ENCODE measurements at regions not wholly inside any gene's neighbourhood (a gene's known extent, or its start where the extent isn't known, plus 50 kb on each side); places are given as distances from the start of the nearest gene placed in this dataset.

DNA sequence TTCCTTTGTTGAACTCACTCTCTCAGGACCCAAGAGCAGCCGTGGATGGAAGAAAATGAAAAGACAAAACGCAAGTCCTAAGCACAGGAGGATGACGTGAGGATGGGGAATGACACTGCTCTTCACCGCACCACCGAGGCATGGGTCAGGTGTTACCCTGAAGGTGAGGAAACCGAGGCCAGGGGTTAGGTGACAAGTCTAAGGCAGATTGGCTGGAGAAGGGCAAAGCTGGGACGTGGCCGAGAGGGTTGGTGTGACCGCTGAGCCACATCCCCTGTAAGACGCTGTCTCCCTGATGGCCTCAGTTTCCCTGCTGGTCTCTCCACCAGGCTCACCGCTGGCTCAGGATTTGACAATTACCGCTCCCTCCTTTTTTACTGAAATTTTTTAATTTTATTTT lies 284.4 kb downstream of the CTTN start:
- no peak for DNase-seq (ENCODE audit: low read depth)
- TF ChIP-seq, protein P1, sequence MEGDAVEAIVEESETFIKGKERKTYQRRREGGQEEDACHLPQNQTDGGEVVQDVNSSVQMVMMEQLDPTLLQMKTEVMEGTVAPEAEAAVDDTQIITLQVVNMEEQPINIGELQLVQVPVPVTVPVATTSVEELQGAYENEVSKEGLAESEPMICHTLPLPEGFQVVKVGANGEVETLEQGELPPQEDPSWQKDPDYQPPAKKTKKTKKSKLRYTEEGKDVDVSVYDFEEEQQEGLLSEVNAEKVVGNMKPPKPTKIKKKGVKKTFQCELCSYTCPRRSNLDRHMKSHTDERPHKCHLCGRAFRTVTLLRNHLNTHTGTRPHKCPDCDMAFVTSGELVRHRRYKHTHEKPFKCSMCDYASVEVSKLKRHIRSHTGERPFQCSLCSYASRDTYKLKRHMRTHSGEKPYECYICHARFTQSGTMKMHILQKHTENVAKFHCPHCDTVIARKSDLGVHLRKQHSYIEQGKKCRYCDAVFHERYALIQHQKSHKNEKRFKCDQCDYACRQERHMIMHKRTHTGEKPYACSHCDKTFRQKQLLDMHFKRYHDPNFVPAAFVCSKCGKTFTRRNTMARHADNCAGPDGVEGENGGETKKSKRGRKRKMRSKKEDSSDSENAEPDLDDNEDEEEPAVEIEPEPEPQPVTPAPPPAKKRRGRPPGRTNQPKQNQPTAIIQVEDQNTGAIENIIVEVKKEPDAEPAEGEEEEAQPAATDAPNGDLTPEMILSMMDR (IDR thresholded peaks at IDR 0.05; ENCODE audit: insufficient read depth, low read depth, low read length, missing control alignments), result no peak
- no peak overlapping the region for H3K4me3 ChIP-seq (ENCODE audit: low read depth, low read length)

DNA sequence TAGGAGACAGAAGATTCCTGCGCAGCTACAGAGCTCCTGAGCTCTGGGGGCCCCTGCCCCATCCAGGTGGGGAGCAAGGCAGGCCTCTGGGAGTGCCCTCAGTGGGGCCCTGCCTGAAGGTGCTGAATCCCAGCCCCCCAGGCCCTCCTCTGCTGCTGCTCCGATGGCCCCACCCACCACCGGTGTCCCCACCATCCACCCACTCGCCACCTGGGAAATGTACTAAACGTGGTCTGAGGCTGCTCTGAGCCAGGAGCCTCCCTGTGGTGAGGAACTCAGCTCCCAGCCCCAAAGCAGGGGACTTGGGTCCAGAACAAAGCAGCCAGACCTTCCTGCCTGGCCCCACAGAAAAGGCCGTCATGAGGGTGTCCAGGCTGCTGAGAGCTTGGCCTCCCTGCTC lies 289.4 kb downstream of the CTTN start:
- no peak for DNase-seq (ENCODE audit: low read depth)
- TF ChIP-seq, protein P1 (IDR thresholded peaks at IDR 0.05; ENCODE audit: insufficient read depth, low read depth, low read length, missing control alignments), result no peak
- H3K4me3 ChIP-seq (ENCODE audit: low read depth, low read length), result no peak overlapping the region

DNA sequence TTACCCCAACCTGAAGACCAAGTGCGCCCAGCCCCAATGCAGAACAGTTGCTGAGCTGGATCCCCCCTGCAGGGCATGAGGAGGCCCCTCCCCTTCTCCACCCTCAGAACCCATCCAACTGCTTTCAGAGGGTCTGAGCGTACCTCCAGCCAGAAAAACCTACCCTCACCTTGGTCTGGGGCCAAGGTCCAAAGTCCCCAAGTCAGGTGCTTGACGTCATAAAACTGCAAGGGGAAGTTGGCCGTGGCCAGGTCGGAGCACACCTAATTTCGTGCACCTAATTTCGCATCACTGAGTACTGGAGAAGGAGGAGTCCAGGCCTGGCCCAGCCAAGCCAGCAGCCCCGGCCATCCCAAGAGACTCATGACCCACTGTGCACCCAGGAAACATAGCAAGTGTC lies 289.8 kb downstream of the CTTN start:
- no peak for DNase-seq (ENCODE audit: low read depth)
- no peak overlapping the region for H3K4me3 ChIP-seq (ENCODE audit: low read depth, low read length)
- TF ChIP-seq, protein P1 (IDR thresholded peaks at IDR 0.05; ENCODE audit: insufficient read depth, low read depth, low read length, missing control alignments), result no peak

DNA sequence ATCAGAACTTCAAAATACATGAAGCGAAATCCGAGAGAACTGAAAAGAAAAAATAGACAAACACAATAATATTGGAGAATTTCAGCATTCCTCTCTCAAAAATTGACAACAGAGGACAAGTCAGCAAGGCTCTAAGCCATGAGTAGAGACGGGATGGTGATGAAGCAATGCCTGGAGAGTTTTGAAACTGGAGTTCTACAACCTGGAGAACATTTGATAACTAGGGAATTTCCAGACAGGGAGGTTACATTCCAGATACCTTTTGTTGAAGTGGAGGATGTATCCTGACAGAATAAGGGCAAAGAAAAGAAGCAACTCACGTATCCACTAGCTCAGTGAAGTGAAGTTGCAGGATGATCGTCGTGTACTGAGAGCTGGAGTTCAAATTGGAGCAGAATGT lies 291.4 kb downstream of the CTTN start:
- H3K4me3 ChIP-seq (ENCODE audit: low read depth, low read length), result no peak overlapping the region
- TF ChIP-seq, protein P1 (IDR thresholded peaks at IDR 0.05; ENCODE audit: insufficient read depth, low read depth, low read length, missing control alignments), result no peak
- DNase-seq (ENCODE audit: low read depth), result no peak

DNA sequence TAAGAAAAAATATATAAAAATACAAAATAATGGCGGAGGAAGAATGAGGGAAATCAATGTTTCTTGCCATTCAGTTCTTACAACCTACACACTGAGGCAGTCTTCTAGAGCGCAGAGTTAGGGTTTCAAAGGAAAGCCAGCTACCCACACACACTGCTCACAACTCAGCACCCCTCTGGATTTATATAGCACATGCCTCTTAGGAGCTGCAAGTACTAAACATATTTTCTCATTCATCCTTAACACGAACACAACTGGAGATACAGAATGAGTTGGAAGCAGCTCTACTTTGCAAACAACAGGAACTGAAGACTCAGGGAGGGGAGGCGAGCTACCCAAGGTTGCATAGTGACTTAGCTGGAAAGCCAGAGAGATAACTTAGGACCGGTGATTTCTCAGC lies 293.8 kb downstream of the CTTN start:
- TF ChIP-seq, protein P1 (IDR thresholded peaks at IDR 0.05; ENCODE audit: insufficient read depth, low read depth, low read length, missing control alignments), result no peak
- no peak overlapping the region for H3K4me3 ChIP-seq (ENCODE audit: low read depth, low read length)
- no peak for DNase-seq (ENCODE audit: low read depth)

DNA sequence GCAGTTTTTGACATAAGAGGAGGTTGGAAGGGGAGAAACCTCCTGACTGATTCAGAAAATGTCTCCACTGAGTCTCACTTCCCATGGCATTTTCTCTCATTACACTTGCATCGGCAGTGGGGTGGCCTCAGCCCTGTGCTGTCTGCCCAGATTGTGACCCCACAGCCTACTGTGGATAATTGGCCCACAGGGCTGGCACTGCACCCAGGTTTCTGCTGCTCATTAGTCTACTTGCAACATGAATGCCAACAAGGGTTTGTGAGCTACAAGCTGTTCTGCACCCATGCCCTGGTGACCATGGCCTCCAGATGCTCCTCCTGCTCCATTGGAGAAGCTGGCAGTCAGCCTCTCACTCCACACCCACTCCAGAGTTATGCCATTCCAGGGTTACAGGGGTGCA lies 296.0 kb downstream of the CTTN start:
- no peak for DNase-seq (ENCODE audit: low read depth)
- TF ChIP-seq, protein P1 (IDR thresholded peaks at IDR 0.05; ENCODE audit: insufficient read depth, low read depth, low read length, missing control alignments), result no peak
- no peak overlapping the region for H3K4me3 ChIP-seq (ENCODE audit: low read depth, low read length)

DNA sequence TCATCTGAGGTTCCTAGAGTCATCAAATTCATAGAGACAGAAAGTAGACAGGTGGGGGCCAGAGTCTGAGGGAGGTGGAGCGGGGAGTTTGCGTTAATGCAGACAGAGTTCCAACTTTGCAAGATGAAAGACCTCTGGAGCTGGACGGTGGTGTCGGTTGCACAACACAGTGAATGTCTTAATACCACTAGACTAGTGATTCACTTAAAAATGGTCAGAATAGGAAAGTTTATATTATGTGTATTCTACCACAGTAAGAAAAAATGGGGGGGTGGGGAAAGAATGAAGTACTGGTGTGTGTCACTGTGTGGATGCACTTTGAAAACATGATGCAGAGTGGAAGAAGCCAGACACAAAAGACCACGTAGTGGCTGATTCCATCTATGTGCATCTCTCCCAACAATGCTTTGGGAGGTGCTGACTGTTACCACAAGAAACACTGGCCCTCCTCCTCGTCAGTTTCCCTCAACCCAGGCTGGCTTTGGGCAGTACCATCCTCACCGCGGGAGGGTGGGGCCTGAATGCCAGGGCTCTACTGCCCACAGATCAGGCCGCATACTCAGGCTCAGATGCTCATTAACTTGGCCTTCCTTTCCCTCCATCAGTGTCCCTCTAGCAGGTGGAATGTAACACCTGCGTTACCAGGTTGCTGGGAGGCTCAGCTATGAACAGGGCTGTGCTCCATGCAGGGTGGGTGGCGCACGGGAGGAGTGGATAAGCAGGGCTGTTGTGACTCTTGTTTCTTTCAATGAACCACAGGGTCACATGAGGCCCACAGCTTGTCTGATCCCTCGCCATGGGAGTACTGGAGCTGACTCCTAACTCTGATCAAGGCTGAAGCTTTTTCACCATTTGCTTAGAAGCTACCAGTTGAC lies 297.0 kb downstream of the CTTN start:
- no peak for DNase-seq (ENCODE audit: low read depth)
- no peak overlapping the region for H3K4me3 ChIP-seq (ENCODE audit: low read depth, low read length)
- TF ChIP-seq, protein P1 (IDR thresholded peaks at IDR 0.05; ENCODE audit: insufficient read depth, low read depth, low read length, missing control alignments), result no peak

Measured in GM12865 (cell line).